PFSK-1 (cell line): ENCODE measurements at regions not wholly inside any gene's neighbourhood (a gene's known extent, or its start where the extent isn't known, plus 50 kb on each side); places are given as distances from the start of the nearest gene placed in this dataset.

Experiments used
- FOXP2 ChIP-seq: optimal IDR thresholded peaks from 2 replicates; pipeline ENCODE3; 2011; ENCODE audit warnings: borderline replicate concordance, control low read depth, inconsistent platforms; ENCODE audit not compliant: insufficient read depth; ENCODE audit errors: extremely low read length, extremely low read depth
- POLR2AphosphoS5 ChIP-seq: IDR thresholded peaks from 2 replicates; pipeline ENCODE4 v1.6.1; 2012; ENCODE audit warnings: low read depth, mild to moderate bottlenecking, control low read depth, low read length, moderate library complexity
- REST ChIP-seq, 2 experiments: IDR thresholded peaks; 2 replicates each; pipeline versions ENCODE4 v1.6.1 to v1.8.0; 2011 to 2012; ENCODE audit warnings: low read depth in 2 of 2, low read length in 2 of 2, control low read depth in 1 of 2, inconsistent platforms in 1 of 2, mild to moderate bottlenecking in 1 of 2, moderate library complexity in 1 of 2; ENCODE audit not compliant: insufficient read depth in 1 of 2
- TAF1 ChIP-seq: IDR thresholded peaks from 2 replicates; pipeline ENCODE4 v1.6.1; 2012; ENCODE audit warnings: low read length, control low read depth, borderline replicate concordance; ENCODE audit not compliant: insufficient read depth

- TF ChIP-seq POLR2AphosphoS5 = no peak
- no peak for TF ChIP-seq REST (IDR thresholded peaks at IDR 0.05; ENCODE audit: insufficient read depth in 1 of 2, low read depth in 2 of 2, low read length in 2 of 2)
- no peak for TF ChIP-seq FOXP2
- TF ChIP-seq TAF1 = no peak
Observed at GRCh38 chr12:30417697-30418231, 277.9 kb downstream of the IPO8 start.
